ENCODE measurements at regions not wholly inside any gene's neighbourhood (a gene's known extent, or its start where the extent isn't known, plus 50 kb on each side); places are given as distances from the start of the nearest gene placed in this dataset.

- TF ChIP-seq POLR2AphosphoS5 (IDR thresholded peaks at IDR 0.05; ENCODE audit: borderline replicate concordance, low read depth, low read length) (no peak), EZH2 (IDR thresholded peaks at IDR 0.05) (no peak)
Measured at GRCh38 chr2:43062058-43062457, 164.3 kb downstream of the ZFP36L2 start.

Measured in SK-N-MC (cell line).